GM19468 (cell line): ENCODE measurements at regions not wholly inside any gene's neighbourhood (a gene's known extent, or its start where the extent isn't known, plus 50 kb on each side); places are given as distances from the start of the nearest gene placed in this dataset.
"Not testable (repeated sequence)": the region's sequence is repeated elsewhere in the genome, so short reads cannot be mapped to it uniquely, and the experiment has no call there.

ENCODE experiments used
- ATAC-seq: cut with Tn5 transposase; IDR thresholded peaks from one replicate; pipeline ENCODE4 v1.9.1; 2021; ENCODE audit warnings: mild to moderate bottlenecking, moderate library complexity, moderate number of reproducible peaks; ENCODE audit not compliant: unreplicated experiment; ENCODE audit errors: extremely low read depth

- no peak for ATAC-seq
These were observed 203.6 kb downstream of the SH2D4B start for GRCh38 chr10:80741278-80741677.

DNA sequence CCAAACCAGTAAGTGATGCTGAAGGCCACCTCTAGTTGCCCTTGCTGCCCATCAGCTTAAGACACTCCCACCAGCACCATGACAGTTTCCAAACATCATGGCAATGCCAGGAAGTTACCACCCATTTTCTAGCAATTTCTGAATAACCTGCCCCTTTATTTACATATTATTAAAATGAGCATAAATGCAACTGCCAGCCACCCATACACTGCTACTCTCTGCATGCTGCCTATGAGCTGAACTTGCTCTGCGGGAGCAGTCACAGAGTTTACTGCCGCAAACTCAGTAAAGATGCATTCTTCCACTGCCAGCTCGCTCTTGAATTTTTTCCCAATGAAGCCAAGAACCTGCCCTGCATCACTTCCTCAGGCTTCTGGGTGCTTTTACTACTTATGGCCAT, 212.6 kb downstream of the SH2D4B start:
- no peak for ATAC-seq

DNA sequence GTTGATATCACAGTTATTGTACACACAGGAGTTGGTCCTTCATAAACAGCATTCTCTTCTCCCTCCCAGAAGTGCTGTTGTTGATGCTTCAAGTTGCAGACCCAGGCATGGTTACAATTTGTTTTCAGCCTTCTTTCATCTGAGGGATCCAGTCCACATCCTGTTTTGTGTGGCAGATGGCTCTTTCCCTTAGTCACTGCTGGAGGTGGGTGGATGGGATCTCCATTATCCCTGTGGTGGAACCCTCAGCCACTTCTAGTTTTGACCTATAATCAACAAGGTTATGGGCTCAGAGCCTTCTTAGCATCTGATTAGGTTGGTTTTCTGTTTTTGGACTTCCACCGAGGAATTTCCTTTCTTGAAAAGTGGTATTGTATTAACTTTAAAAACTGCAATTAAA, 214.2 kb downstream of the SH2D4B start:
- ATAC-seq = no peak

DNA sequence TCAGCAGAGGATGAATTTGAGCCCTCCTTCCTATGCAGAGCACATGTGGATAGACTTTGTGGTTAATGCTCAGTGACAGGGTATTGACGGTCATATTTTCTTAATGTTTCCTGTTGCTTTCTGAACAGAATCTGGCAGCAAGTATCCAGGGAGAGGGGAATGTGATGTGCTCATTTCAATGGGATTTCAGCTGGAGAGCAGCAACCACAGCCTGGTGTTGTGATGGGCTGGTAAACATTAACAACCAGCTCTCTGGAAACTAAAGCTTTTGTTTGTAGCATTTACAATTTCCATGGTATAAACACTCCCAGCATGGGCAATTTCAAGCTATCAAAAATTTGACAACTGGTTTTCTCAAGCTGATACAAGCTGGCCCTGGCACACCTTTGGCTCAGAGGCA, 215.9 kb downstream of the SH2D4B start:
- ATAC-seq = no peak

DNA sequence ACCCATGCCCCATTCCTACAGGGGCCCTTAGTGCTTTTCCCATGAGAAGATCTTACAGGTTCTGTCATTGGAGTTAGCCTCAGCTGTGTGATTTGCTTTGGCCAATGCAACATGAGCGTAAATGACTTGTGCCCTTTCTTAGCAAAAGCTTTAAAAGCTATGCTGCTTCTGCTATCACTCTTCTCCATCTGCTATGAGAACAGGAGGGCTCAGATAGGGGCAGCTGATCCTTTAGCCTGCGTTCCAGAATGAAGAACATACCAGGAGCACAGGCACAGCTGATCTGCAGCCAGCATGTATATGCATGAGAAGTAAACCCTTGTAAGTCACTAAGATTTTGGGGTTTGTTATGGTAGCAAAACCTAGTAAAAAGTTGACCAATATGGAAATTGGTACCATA, 218.2 kb downstream of the SH2D4B start:
- no peak for ATAC-seq

- ATAC-seq = no peak
These were observed 222.0 kb downstream of the SH2D4B start for GRCh38 chr10:80759693-80760092.

- no peak for ATAC-seq
These were observed 223.2 kb downstream of the SH2D4B start for GRCh38 chr10:80760914-80761371.

GRCh38 chr10:80767963-80768362, 230.3 kb downstream of the SH2D4B start:
- ATAC-seq = no peak

DNA sequence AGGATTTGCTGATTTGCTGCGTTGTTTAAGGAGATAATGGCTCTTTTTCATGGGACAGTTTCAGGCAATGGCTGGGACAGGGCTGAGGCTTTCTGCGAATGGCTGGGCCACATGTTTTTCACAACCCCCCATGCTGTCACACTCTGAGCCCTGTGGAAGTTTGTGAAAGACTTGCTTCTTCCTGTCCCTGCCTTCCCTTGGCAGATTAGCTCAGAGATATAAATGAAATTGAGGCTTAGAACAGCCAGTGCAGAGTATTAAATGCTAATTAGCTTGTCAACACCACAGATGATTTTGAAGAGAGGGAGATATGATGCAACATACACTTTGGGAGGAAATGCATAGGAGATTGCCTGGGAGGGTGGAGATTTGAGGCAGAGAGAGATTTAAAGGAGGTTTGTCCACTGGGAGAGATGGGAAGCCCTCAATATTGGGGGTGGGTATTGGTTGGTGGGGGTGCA, 232.0 kb downstream of the SH2D4B start:
- ATAC-seq = no peak

DNA sequence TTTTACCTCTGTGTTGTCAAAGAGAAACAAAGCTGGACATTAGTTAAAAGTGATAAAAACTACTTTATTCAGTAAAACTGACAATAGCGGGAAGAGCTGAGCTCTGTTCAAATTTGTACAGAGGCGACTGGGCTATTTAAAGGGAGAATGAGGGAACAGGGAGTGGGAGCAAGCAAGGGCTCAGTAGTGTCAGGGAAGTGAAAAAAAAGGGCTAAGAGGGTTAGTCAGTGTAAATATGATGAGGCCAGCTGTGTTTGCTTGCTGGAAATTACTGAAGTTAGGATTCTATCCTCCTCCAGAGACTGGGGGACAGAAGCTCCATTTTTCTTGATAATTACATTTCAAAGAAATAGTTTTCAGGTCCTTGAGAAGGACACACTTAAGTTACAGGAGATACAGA, 232.5 kb downstream of the SH2D4B start:
- no peak for ATAC-seq

DNA sequence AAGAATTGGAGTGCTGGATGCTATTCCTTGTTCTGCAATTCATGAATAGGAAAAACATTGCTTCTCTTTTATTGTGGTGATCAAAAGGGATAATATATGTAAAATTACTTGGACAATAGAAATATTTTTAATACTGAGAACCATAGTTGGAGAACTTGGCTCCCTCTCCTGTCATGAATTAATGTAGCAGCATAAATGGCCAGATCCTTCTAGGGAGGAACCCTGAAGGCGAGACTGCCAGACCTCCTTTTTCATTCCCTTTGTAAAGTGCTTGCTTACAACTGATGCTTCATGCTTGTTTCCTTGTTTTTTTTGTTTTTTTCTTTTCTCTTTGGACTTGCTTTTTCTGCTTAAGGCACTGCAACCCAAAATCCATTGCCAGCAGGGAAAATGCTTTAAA, 233.6 kb downstream of the SH2D4B start:
- no peak for ATAC-seq

DNA sequence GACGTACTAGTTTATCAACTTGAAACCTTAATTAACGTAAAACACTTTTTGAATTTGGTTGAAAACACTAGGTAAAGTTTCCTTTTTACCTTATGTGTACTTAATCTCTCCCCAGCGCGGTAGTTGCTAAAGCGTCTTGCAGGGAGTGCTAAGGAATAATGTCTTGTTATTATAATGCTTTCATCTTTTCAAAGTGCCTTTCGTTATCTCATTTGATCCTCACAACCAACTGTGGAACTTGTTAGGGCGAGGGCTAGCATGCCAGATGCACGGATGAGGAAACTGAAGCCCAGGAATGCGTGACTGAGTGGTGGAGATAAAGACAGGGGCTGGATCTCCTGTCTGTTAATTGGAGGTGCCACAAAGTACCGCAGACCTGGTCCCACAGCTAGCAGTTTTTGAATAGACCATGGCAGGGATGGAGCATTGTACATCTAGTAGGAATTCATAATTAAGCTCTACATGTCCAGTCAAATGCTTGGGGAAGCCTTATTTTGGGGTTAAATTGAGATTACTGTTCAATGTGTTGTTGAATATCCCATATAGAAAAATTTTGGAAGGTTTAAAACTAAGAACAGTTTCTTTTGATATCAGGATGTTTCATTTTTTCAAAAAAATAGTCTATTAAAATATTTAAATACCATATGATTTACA, 234.3 kb downstream of the SH2D4B start:
- no peak for ATAC-seq

DNA sequence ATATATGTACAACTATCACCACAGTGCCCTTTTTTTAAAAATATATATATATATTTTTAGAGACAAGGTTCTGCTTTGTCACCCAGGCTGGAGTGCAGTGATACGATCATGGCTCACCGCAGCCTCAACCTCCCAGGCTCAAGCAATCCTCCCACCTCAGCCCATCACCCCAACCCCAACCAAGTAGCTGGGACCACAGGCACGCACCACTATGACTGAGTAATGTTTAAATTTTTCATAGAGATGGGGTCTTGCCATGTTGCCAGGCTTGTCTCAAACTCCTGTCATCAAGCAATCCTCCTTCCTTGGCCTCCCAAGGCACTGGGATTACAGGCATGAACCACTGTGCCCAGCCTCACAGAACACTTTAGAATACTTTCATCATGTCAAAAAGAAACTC, 234.9 kb downstream of the SH2D4B start:
- ATAC-seq = no peak

GRCh38 chr10:80784695-80785094, 247.0 kb downstream of the SH2D4B start:
- ATAC-seq = no peak

DNA sequence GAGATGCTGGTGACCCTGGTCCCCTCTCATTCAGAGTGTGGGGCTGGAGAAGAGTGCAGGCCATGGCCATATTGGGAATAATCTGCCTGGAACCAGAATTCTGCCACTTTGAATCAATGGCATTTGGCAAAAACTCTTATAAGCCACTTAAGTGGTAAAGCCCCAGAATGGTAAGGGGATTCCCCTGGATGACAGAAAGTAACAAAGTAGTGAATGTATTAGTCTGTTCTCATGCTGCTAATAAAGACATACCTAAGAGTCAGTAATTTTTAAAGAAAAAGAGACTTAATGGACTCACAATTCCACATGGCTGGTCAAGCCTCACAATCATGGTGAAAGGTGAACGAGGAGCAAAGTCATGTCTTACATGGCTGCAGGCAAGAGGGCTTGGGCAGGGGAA, 248.6 kb downstream of the SH2D4B start:
- ATAC-seq = no peak

DNA sequence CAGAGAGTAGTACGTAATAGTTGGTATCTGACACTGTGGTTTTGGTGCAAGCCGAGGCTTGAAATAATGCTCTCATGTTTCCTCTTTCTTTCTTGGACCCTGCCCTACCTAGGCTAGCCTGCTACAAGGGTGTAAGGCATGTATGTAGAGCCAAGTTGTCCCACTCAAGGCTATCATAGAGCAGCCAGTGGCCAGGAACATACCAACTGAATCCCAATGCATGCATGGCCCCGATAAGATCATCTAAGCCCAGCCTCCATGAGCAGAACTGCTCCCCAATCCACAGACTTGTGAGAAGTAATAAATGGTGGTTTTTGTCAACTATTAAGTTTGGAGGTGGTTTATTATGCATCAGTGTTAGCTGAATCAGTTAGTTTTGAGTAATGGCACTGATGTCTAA, 250.2 kb downstream of the SH2D4B start:
- ATAC-seq = no peak

DNA sequence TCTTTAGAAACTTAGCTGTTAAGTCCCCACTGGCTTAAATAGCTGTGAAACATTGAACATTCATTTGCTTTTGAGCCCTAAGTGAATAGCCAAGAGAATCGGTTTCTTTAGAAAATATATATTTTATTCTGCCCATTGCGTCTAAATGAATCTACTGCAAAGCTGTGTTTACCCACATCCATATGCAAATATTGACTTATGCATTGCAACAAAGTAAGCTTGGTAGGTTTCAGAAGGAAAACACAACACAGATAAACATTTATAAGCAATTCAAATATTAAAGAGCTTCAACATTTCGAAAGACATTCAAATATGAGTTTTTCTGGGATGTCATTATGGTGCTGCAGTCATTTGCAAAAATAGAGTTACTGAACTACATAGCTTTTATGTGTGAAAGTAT, 257.3 kb downstream of the SH2D4B start:
- no peak for ATAC-seq

- no peak for ATAC-seq
These were observed 267.8 kb downstream of the SH2D4B start for GRCh38 chr10:80805343-80806020.

DNA sequence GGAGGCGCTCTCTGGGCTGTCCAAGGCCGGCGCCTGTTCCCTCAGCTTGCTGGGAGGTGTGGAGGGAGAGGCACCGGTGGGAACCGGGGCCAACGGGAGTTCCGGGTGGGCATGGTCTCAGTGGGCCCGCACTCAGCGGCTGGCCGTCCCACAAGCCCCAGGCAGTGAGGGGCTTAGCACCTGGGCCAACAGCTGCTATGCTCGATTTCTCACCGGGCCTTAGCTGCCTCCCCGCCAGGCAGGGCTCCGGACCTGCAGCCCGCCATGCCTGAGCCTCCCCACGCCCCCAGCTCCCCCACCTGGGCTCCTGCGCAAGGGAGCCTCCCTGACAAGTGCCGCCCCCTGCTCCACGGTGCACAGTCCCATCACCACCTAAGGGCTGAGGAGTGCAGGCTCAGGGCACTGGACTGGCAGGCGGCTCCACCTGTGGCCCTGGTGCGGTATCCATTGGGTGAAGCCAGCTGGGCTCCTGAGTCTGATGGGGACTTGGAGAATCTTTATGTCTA, 276.5 kb downstream of the SH2D4B start:
- ATAC-seq = no peak

DNA sequence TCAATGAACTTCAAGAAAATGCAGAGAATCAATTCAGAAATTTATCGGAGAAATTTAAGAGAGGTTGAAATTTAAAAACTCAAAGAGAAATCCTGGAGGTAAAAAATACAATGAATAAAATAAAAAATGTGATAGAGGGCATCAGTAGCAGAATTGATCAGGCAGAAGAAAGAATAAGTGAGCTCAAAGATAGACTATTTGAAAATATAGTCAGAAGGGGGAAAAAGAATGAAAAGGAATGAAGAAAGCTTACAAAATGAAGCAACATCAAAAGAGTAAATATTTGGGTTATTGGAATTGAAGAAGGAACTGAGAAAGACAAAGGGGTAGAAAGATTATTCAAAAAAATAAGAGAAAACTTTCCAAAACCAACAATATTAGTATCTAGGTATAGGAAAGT, 291.4 kb downstream of the SH2D4B start:
- no peak for ATAC-seq

DNA sequence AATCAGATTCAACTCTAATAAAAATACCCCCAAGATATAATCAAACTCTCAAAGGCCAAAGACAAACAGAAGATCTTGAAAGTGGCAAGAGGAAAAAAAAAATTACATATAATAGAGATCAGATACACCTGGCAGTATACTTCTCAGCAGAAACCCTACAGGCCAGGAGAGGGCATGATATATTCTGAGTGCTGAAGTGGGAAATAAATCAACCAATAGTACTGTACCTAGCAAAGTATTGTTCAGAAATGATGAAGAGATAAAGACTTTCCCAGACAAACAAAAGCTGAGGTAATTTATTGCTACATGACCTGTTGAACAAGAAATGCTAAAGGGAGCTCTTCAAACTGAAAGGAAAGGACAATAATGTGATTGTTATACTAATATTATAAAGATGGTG, 291.9 kb downstream of the SH2D4B start:
- no peak for ATAC-seq

- not testable (repeated sequence) for ATAC-seq
These were observed 295.0 kb downstream of the SH2D4B start for GRCh38 chr10:80832693-80833092.
